ENCODE measurements at regions not wholly inside any gene's neighbourhood (a gene's known extent, or its start where the extent isn't known, plus 50 kb on each side); places are given as distances from the start of the nearest gene placed in this dataset.

DNA sequence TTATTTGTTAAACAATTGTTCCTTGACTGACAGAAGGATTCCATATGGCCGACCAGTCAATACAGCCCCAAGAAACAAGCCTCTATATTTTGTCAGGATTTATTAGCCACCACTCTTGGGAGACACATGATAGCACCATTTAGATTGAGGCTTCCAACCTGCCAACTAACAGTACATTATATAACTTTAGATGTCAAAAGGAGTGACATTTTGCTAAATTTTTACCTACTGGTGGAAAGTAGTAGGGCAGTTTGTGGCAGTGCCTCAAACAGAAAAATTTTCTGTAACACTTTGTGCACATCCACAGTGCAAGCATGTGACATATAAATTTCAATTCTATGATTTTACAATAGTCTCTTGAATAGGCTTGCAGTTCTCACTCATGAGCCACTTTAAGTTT is 464.0 kb downstream of the TRIB2 start:
- no peak for TF ChIP-seq POLR2A (IDR thresholded peaks at IDR 0.05)
- TF ChIP-seq, protein P1, sequence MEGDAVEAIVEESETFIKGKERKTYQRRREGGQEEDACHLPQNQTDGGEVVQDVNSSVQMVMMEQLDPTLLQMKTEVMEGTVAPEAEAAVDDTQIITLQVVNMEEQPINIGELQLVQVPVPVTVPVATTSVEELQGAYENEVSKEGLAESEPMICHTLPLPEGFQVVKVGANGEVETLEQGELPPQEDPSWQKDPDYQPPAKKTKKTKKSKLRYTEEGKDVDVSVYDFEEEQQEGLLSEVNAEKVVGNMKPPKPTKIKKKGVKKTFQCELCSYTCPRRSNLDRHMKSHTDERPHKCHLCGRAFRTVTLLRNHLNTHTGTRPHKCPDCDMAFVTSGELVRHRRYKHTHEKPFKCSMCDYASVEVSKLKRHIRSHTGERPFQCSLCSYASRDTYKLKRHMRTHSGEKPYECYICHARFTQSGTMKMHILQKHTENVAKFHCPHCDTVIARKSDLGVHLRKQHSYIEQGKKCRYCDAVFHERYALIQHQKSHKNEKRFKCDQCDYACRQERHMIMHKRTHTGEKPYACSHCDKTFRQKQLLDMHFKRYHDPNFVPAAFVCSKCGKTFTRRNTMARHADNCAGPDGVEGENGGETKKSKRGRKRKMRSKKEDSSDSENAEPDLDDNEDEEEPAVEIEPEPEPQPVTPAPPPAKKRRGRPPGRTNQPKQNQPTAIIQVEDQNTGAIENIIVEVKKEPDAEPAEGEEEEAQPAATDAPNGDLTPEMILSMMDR (IDR thresholded peaks at IDR 0.05), result peak in 1 of 12 donors; percentile 27

Measured in heart left ventricle (tissue), 13 donors.